Body of pancreas (tissue), 4 donors: ENCODE measurements at regions not wholly inside any gene's neighbourhood (a gene's known extent, or its start where the extent isn't known, plus 50 kb on each side); places are given as distances from the start of the nearest gene placed in this dataset.

ENCODE experiments used
- ATAC-seq: fragments of 150-250 bp; one replicate; pipeline ENCODE4 v1.9.1; 2016
- DNase-seq, 4 donors: peaks; one replicate each; pipeline ENCODE4 v3.0.0-alpha.2; 2019
- H3K27ac ChIP-seq, 4 donors: fragments of 200-600 bp; sonication (generic); 1 replicate in 3 of 4; 2 replicates in 1 of 4; pipeline versions ENCODE4 v1.5.1 to v1.6.1; 2016 to 2019; ENCODE audit warnings: mild to moderate bottlenecking in 1 of 4, mixed read lengths in 1 of 4, moderate library complexity in 1 of 4
- H3K27me3 ChIP-seq, 2 donors: fragments of 200-600 bp; sonication (generic); one replicate each; pipeline ENCODE4 v1.6.0; 2016; ENCODE audit warnings: mild to moderate bottlenecking in 1 of 2
- H3K36me3 ChIP-seq, 2 donors: fragments of 200-600 bp; sonication (generic); replicated peaks in 1 of 2; 2 replicates each; pipeline ENCODE4 v1.5.1; 2016; ENCODE audit warnings: low read depth in 2 of 2; ENCODE audit not compliant: insufficient read depth in 1 of 2
- H3K4me1 ChIP-seq: fragments of 200-600 bp; sonication (generic); one replicate; pipeline ENCODE4 v1.6.0; 2016
- H3K4me3 ChIP-seq, 2 donors: fragments of 200-600 bp; sonication (generic); 1 replicate in 1 of 2; 2 replicates in 1 of 2; pipeline ENCODE4 v1.5.1; 2016 to 2019
- H3K9me3 ChIP-seq, 3 donors: fragments of 200-600 bp; sonication (generic); 1 replicate in 2 of 3; 2 replicates in 1 of 3; pipeline ENCODE4 v1.5.1; 2016
- POLR2A ChIP-seq, 3 donors: fragments of 450-650 bp; IDR thresholded peaks; one replicate each; pipeline ENCODE4 v1.6.1; 2016; ENCODE audit warnings: antibody characterized with exemption in 3 of 3, mild to moderate bottlenecking in 2 of 3
- WGBS, 2 donors: methylation state at CpG; one replicate each; pipeline ENCODE4 v1.1.5; 2017; 5-methylcytosine and 5-hydroxymethylcytosine counted together
- intact Hi-C: fragments of 100-400 bp; cut with DNase I; formaldehyde crosslinking; loops from one replicate; pipeline ENCODE4 v1.15.1; 2023
- TF ChIP-seq, protein P1 (sequence below), 7 experiments: fragments of 450-650 bp in 4 of 7; fragments of 200-600 bp in 3 of 7; sonication (generic) in 3 of 7; IDR thresholded peaks; one replicate each; pipeline ENCODE4 v1.5.1; 2016 to 2019; ENCODE audit warnings: antibody characterized with exemption in 7 of 7

DNA sequence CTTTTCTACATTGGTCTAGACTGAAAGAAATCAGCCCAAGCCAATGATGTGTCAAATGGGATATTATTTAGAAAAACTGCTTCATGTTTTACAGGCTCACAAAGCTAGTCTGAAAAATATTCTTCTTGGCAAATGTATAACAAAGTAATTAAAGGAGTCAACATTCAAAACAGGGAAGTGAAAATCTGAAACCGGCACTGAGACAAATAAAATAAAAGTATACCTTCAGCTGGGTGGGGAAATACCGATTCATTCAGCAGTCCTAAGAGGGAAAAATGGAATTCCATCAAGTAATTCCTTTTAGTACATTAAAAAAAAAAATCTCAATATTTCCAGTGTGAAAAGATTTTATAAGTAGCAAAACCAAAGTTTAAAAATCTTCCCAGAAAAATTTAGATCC lies 259.6 kb upstream of the SLC24A2 start:
- H3K27me3 ChIP-seq = no peaks in the 10 kb centered on the region
- no peak overlapping the region for H3K4me3 ChIP-seq
- H3K9me3 ChIP-seq = no peaks in the 10 kb centered on the region
- DNase-seq = no peak
- TF ChIP-seq, protein P1, sequence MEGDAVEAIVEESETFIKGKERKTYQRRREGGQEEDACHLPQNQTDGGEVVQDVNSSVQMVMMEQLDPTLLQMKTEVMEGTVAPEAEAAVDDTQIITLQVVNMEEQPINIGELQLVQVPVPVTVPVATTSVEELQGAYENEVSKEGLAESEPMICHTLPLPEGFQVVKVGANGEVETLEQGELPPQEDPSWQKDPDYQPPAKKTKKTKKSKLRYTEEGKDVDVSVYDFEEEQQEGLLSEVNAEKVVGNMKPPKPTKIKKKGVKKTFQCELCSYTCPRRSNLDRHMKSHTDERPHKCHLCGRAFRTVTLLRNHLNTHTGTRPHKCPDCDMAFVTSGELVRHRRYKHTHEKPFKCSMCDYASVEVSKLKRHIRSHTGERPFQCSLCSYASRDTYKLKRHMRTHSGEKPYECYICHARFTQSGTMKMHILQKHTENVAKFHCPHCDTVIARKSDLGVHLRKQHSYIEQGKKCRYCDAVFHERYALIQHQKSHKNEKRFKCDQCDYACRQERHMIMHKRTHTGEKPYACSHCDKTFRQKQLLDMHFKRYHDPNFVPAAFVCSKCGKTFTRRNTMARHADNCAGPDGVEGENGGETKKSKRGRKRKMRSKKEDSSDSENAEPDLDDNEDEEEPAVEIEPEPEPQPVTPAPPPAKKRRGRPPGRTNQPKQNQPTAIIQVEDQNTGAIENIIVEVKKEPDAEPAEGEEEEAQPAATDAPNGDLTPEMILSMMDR (IDR thresholded peaks at IDR 0.05) = no peak
- no peak for TF ChIP-seq POLR2A (IDR thresholded peaks at IDR 0.05)
- H3K4me1 ChIP-seq = no peaks in the 10 kb centered on the region
- intact Hi-C loops = no loop called here
- H3K36me3 ChIP-seq = no peaks in the 10 kb centered on the region
- no peak for ATAC-seq
- H3K27ac ChIP-seq = no peak overlapping the region
- WGBS, 2 donors = 55 to 63% methylated on average over 2 of the region's 2 CpGs

DNA sequence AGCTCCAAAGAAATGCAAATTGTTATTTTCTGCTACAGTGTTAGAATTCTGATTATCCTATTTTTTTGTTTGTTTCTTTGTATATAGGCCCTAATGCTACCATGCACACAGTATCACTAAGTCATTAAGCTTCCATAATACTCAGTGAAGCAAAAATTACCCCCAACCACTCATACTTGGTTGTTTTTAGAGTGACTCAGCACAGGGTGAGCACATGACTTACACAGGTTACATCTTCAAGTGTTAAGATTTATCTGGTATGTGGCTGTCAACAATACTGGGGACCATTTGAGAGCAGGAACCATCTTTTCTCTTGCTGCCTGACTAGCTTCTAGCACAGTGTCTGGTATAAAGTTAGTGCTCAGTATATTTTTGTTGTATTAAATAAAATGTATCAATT lies 255.8 kb upstream of the SLC24A2 start:
- ATAC-seq (no peak), DNase-seq (no peak)
- Histone ChIP-seq H3K4me1 (no peaks in the 10 kb centered on the region), H3K4me3 (no peak overlapping the region), H3K36me3 (no peaks in the 10 kb centered on the region), H3K27me3 (no peaks in the 10 kb centered on the region), H3K9me3 (no peaks in the 10 kb centered on the region), H3K27ac (no peak overlapping the region)
- intact Hi-C loops = no loop called here
- no peak for TF ChIP-seq POLR2A (IDR thresholded peaks at IDR 0.05)
- TF ChIP-seq, protein P1 (IDR thresholded peaks at IDR 0.05) = no peak

DNA sequence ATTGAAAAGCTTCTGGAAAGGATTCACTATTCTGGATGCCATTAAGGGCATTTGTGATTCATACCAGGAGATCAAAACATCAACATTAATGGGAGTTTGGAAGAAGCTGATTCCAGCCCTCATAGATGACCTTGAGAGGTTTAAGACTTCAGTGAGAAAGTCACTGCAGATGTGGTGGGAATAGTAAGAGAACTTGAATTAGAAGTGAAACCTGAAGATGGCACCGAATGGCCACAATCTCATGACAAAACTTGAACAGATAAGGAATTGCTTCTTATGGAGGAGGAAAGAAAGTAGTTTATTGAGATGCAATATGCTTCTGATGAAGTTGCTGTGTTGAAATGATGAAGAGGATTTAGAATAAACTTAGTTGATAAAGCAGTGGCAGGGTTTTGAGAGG lies 254.6 kb upstream of the SLC24A2 start:
- ATAC-seq = no peak
- Histone ChIP-seq H3K4me1 (no peaks in the 10 kb centered on the region), H3K9me3 (no peaks in the 10 kb centered on the region), H3K36me3 (no peaks in the 10 kb centered on the region), H3K4me3 (no peak overlapping the region), H3K27me3 (no peaks in the 10 kb centered on the region), H3K27ac (no peak overlapping the region)
- intact Hi-C loops = no loop called here
- 50 to 57% methylated on average over 1 of the region's 1 CpG for WGBS, 2 donors
- no peak for TF ChIP-seq POLR2A (IDR thresholded peaks at IDR 0.05)
- TF ChIP-seq, protein P1 (IDR thresholded peaks at IDR 0.05) = no peak
- DNase-seq = no peak

DNA sequence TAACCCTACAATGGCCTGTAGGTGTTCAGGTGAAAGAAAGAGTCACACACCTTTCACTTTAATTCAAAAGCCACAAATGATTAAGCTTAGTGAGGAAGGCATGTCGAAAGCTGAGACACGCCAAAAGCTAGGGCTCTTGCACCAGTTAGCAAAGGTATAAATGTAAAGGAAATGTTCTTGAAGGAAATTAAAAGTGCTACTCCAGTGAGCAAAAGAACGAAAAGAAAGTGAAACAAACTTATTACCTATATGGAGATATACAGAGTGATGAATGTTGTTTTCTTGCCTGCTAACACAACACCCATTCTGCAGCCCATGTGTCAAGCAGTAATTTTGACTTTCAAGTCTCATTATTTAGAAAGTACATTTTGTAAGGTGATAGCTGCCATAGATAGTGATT lies 254.2 kb upstream of the SLC24A2 start:
- no peaks in the 10 kb centered on the region for H3K27me3 ChIP-seq
- no peaks in the 10 kb centered on the region for H3K4me1 ChIP-seq
- WGBS, 2 donors = 79 to 94% methylated on average over 3 of the region's 3 CpGs
- ATAC-seq (no peak), DNase-seq (no peak)
- no peak overlapping the region for H3K4me3 ChIP-seq
- H3K36me3 ChIP-seq = no peaks in the 10 kb centered on the region
- intact Hi-C loops = no loop called here
- no peaks in the 10 kb centered on the region for H3K9me3 ChIP-seq
- H3K27ac ChIP-seq = no peak overlapping the region
- TF ChIP-seq POLR2A (IDR thresholded peaks at IDR 0.05) = no peak
- TF ChIP-seq, protein P1 (IDR thresholded peaks at IDR 0.05) = no peak

DNA sequence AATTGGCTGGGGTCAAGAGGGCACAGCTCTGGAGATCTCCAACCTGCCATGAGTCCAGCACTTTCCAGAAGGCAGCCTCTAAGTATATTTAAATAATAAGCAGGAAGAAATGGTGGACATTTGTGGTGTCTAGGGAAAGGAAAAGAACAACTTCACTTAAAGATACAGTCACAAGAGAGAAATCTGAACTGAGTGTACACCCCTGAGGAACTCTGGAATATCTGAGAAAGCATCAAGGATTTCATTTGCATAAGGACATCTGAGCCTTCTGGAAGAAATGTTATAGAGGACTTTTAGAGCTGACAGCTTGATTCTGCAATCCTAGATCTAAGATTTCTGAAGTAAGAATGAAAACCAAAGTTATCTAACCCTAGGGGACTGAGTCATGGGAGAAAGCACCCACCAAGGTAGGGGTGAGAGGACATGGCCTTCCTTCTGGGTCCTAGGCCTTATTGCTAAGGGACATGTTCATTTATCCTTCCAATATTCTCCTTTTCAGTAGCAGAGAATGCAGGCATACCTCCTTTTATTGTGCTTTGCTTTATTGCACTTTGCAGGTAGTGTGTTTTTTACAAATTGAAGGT lies 253.4 kb upstream of the SLC24A2 start:
- Histone ChIP-seq H3K36me3 (no peaks in the 10 kb centered on the region), H3K9me3 (no peaks in the 10 kb centered on the region), H3K27me3 (no peaks in the 10 kb centered on the region), H3K4me1 (no peaks in the 10 kb centered on the region), H3K27ac (no peak overlapping the region), H3K4me3 (no peak overlapping the region)
- ATAC-seq (no peak), DNase-seq (no peak)
- no peak for TF ChIP-seq POLR2A (IDR thresholded peaks at IDR 0.05)
- TF ChIP-seq, protein P1 (IDR thresholded peaks at IDR 0.05) = no peak
- intact Hi-C loops = no loop called here
